GM12865 (cell line): ENCODE measurements at regions not wholly inside any gene's neighbourhood (a gene's known extent, or its start where the extent isn't known, plus 50 kb on each side); places are given as distances from the start of the nearest gene placed in this dataset.
"Not testable (repeated sequence)": the region's sequence is repeated elsewhere in the genome, so short reads cannot be mapped to it uniquely, and the experiment has no call there.

Experiments
- DNase-seq: peaks from one replicate; pipeline ENCODE4 v3.0.0; 2010; ENCODE audit warnings: low read depth
- H3K4me3 ChIP-seq: 2 replicates; pipeline ENCODE4 v1.5.1; 2011; ENCODE audit warnings: mild to moderate bottlenecking, low read depth, low read length, control low read depth
- TF ChIP-seq, protein P1 (sequence below): IDR thresholded peaks from 2 replicates; pipeline ENCODE4 v1.5.1; 2011; ENCODE audit warnings: low read length, control low read depth, low read depth, inconsistent platforms; ENCODE audit not compliant: insufficient read depth; ENCODE audit errors: missing control alignments

DNA sequence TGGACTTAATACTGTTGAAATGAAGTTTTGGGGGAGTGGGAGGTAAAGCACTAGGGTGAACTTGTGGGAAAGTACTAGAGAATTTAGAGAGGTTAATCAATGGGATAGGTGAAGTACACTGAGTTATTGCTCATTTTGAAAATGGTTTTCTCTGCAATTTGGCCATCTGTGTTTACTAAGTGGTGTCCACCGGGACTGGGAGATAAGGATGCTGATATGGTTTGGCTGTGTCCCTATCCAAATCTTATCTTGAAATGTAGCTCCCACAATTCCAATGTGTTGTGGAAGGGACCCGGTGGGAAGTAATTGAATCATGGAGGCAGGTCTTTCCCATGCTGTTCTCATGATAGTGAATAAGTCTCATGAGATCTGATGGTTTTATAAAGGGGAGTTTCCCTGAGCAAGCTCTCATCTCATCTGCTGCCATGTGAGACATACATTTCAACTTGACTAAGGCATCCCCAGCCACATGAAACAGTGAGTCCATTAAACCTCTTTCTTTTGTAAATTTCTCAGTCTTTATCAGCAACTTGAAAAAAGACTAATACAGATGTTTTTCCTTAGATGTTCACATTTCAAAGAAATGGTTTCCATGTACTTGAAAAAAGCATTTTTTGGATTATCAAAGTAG is 1569.4 kb upstream of the PRR20A start:
- DNase-seq = no peak
- no peak overlapping the region for H3K4me3 ChIP-seq
- TF ChIP-seq, protein P1, sequence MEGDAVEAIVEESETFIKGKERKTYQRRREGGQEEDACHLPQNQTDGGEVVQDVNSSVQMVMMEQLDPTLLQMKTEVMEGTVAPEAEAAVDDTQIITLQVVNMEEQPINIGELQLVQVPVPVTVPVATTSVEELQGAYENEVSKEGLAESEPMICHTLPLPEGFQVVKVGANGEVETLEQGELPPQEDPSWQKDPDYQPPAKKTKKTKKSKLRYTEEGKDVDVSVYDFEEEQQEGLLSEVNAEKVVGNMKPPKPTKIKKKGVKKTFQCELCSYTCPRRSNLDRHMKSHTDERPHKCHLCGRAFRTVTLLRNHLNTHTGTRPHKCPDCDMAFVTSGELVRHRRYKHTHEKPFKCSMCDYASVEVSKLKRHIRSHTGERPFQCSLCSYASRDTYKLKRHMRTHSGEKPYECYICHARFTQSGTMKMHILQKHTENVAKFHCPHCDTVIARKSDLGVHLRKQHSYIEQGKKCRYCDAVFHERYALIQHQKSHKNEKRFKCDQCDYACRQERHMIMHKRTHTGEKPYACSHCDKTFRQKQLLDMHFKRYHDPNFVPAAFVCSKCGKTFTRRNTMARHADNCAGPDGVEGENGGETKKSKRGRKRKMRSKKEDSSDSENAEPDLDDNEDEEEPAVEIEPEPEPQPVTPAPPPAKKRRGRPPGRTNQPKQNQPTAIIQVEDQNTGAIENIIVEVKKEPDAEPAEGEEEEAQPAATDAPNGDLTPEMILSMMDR = no peak

DNA sequence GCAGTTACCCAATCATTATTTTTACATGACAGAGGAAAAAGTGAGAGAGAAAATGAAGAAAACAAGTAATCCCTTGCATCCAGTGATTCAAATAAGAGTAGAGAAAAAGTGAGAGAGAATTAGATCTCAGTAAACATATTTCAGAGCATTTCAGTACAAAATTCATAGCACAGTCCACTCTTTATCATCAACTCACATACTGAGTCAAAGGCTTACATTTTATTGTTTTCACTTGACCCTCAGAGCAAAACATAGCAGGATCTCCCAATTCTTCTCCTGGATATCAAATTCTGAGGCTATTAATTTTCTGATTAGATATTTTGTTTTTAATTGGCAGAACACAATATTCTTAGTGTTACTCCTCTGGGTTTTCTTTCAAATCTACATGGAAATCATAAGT is 1568.3 kb upstream of the PRR20A start:
- no peak for DNase-seq
- TF ChIP-seq, protein P1 = no peak
- H3K4me3 ChIP-seq = no peak overlapping the region

DNA sequence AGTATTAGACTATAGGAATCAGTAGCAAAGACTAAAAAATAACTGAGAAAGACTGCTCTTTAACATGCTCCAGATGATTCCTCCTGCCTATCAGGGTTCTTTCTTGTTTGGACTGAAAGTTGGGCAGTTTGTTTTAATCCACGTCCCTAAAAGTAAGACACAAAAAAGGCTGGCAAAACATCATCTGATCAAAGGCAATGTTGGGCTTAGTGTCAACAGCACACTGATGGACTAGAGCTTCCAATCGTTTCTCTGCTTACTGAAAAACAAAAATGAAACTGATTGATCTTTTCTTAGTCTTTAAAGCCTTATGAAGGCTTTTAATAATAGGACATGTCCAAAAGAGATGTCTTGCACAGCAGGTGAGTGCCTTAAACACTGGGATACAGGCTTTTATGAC is 1567.9 kb upstream of the PRR20A start:
- TF ChIP-seq, protein P1 = no peak
- DNase-seq = no peak

DNA sequence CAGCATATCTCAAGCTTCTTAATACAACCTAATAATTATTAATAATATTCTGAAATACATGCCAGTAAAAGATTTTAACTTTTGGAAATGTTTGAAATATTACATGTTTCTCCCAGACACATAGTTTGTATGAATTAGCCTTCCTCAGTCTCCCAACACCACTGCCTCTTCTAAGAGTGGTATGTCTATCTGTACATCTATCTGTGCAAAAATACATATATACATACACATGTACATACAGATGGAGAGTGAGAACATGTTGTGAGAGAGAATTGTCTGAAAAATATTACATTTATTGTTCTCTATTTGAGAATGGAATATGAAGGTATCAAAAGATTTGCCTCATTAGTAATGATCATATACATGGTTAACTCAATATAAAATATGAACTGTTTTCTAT is 1567.2 kb upstream of the PRR20A start:
- DNase-seq = no peak
- TF ChIP-seq, protein P1 = no peak
- H3K4me3 ChIP-seq = no peak overlapping the region

More for the DNA sequence above, 1567.9 kb upstream of the PRR20A start:
- H3K4me3 ChIP-seq = no peak overlapping the region

DNA sequence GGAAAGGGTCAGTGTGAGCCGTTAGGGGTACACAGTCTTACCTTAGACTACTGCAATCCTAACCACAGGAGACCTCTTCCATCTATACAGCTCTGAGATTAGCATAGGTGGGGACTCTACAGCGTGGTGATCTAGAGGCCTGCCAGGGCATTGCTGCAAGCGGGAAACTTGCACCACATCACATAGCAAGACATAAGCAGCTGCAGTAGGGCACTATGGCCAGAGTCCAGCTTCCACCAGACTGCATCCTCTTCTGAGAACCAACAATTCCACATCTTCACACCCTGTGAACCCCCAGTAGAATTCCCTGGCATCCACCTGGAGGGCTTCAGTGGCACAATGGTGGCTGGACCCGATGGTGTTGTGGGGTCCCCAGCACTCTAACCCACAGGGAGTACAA is 1564.3 kb upstream of the PRR20A start:
- DNase-seq = no peak
- no peak overlapping the region for H3K4me3 ChIP-seq
- TF ChIP-seq, protein P1 = no peak

DNA sequence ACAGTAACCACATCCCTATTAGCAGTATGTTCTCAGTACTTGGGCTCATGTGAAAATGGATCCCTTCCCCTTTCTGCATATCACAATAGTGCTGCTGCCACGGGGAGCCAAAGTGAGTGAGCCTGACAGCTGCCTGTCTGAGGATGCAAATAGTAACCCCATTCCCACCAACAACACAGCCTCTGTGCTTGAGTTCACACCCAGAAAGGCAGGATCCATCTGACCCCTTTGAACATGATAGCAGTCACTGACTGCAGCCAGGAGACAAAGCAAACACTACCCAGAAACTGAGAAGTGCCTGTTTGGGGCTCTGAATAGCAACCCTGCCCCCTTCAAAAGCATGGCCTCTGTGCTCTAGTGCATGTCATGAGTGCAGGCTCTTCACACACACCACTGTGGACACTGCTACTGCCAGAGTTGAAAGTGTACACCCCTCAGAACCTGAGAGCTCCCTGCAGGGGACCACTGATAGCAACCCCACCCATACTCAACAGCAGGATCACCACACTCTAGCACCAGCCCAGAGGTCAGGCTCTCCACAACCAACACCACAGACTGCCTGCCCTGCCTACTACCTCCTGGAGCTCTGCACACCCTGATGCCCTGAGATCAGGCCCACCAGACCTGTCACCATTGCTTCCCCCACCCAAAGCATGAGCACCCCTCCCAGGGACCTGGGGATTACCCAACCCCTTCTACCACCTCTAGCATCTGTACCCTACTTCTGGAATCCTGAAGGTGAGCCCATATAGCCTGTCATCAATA is 1563.5 kb upstream of the PRR20A start:
- TF ChIP-seq, protein P1 = no peak
- no peak overlapping the region for H3K4me3 ChIP-seq
- DNase-seq = no peak

DNA sequence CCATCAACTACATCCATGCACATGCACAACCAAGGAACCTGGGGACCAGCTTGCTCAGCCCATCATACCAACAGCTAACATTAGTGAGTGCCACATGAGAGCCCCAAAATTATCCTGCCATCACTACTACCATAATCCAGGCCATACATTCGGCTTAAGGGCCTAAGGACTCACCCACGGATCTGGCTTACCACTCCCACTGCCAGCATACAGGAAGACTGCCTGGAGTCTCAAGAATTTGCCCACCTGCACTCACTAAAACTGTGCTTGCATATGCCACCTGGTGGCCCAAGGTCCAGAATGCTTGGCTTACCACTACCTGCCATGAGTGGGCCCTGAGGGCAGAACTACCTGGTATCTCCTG is 1562.9 kb upstream of the PRR20A start:
- TF ChIP-seq, protein P1 = no peak
- DNase-seq = no peak
- H3K4me3 ChIP-seq = no peak overlapping the region

DNA sequence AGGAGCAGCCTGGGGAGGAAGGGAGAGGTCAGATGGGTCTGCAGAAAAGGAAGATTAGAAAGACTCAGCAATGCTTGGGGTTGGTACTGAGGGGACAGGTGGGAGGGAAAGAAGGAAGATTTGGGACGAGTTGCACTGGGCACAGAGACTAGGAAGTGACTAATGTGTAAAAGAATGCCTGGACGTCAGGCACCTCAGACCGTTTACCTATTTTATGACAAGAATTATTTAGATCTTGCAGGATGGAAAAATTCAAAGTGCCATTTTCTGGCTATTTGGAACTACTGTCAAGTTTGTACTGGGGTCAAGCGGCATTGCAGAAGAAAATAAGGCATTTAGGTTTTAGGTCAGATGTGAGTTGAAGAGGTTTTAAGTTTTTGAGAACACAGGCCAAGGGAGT is 1558.4 kb upstream of the PRR20A start:
- DNase-seq, H3K4me3 ChIP-seq: not testable (repeated sequence)
